Loucy (cell line): ENCODE measurements at regions not wholly inside any gene's neighbourhood (a gene's known extent, or its start where the extent isn't known, plus 50 kb on each side); places are given as distances from the start of the nearest gene placed in this dataset.

Experiments used
- H2AFZ ChIP-seq: fragments of 200-600 bp; sonication (generic); 2 replicates; pipeline ENCODE4 v1.6.0; 2016; ENCODE audit warnings: antibody characterized with exemption, mild to moderate bottlenecking, low read length, moderate library complexity
- H3F3A ChIP-seq: fragments of 200-600 bp; 2 replicates; pipeline ENCODE4 v1.6.0; 2016; ENCODE audit warnings: antibody characterized with exemption, low read depth, mild to moderate bottlenecking
- H3K27me3 ChIP-seq: fragments of 200-600 bp; sonication (generic); 2 replicates; pipeline ENCODE4 v1.6.1; 2014; ENCODE audit warnings: low read length, mild to moderate bottlenecking; ENCODE audit not compliant: insufficient read depth, poor library complexity, severe bottlenecking
- H3K36me3 ChIP-seq: fragments of 200-600 bp; sonication (generic); 2 replicates; pipeline ENCODE4 v1.6.1; 2016; ENCODE audit warnings: low read length; ENCODE audit not compliant: insufficient read depth
- H3K4me1 ChIP-seq: fragments of 200-600 bp; sonication (generic); 2 replicates; pipeline ENCODE4 v1.5.1; 2014; ENCODE audit warnings: low read length, mild to moderate bottlenecking; ENCODE audit not compliant: insufficient read depth, poor library complexity, severe bottlenecking
- H3K4me2 ChIP-seq: fragments of 200-600 bp; sonication (generic); 2 replicates; pipeline ENCODE4 v1.6.0; 2014; ENCODE audit warnings: antibody characterized with exemption, low read length, low read depth, mild to moderate bottlenecking; ENCODE audit not compliant: poor library complexity, severe bottlenecking
- H3K4me3 ChIP-seq: fragments of 200-600 bp; sonication (generic); 2 replicates; pipeline ENCODE4 v1.5.1; 2014; ENCODE audit warnings: low read length, mild to moderate bottlenecking, mixed read lengths; ENCODE audit not compliant: poor library complexity, severe bottlenecking
- H3K79me2 ChIP-seq: fragments of 200-600 bp; sonication (generic); 2 replicates; pipeline ENCODE4 v1.6.1; 2014; ENCODE audit warnings: low read length; ENCODE audit not compliant: insufficient read depth
- H3K9ac ChIP-seq: fragments of 200-600 bp; sonication (generic); 2 replicates; pipeline ENCODE4 v1.6.0; 2014; ENCODE audit warnings: mild to moderate bottlenecking, low read depth, low read length, moderate library complexity; ENCODE audit not compliant: poor library complexity, severe bottlenecking
- H3K9me2 ChIP-seq: fragments of 200-600 bp; sonication (generic); replicated peaks from 2 replicates; pipeline ENCODE4 v1.6.1; 2016; ENCODE audit warnings: low read depth, low read length, mixed read lengths
- H3K9me3 ChIP-seq: fragments of 200-600 bp; sonication (generic); 2 replicates; pipeline ENCODE4 v1.6.1; 2014; ENCODE audit warnings: mild to moderate bottlenecking, antibody characterized with exemption, low read length, low read depth; ENCODE audit not compliant: insufficient read depth
- H4K20me1 ChIP-seq: fragments of 200-600 bp; sonication (generic); 2 replicates; pipeline ENCODE4 v1.6.0; 2014; ENCODE audit warnings: antibody characterized with exemption, low read length, mild to moderate bottlenecking; ENCODE audit not compliant: insufficient read depth, poor library complexity, severe bottlenecking
- CTCF ChIP-seq: fragments of 200-600 bp; sonication (generic); conservative IDR thresholded peaks from 2 replicates; pipeline ENCODE4 v1.5.1; 2014; ENCODE audit warnings: mild to moderate bottlenecking, antibody characterized with exemption, low read length
- EZH2phosphoT487 ChIP-seq: fragments of 200-600 bp; IDR thresholded peaks from 2 replicates; pipeline ENCODE4 v1.6.1; 2018; ENCODE audit warnings: antibody characterized with exemption, mild to moderate bottlenecking, moderate library complexity, borderline replicate concordance

GRCh38 chr7:33711231-33712019 is 193.9 kb upstream of the BMPER start:
- Histone ChIP-seq H3K79me2 (no peaks in the 10 kb centered on the region), H3K4me3 (no peak overlapping the region), H3K9me2 (no peaks in the 10 kb centered on the region), H3K4me2 (no peak overlapping the region), H4K20me1 (no peaks in the 10 kb centered on the region), H3K4me1 (peaks cover 16% of the 10 kb centered on the region), H3K36me3 (no peaks in the 10 kb centered on the region), H3F3A (peaks cover 7% of the 10 kb centered on the region; the same call in 1 of the 2 replicates), H2AFZ (no peak overlapping the region), H3K9me3 (no peaks in the 10 kb centered on the region), H3K27me3 (no peaks in the 10 kb centered on the region), H3K9ac (no peak overlapping the region)
- TF ChIP-seq EZH2phosphoT487 (no peak), CTCF (no peak)

DNA sequence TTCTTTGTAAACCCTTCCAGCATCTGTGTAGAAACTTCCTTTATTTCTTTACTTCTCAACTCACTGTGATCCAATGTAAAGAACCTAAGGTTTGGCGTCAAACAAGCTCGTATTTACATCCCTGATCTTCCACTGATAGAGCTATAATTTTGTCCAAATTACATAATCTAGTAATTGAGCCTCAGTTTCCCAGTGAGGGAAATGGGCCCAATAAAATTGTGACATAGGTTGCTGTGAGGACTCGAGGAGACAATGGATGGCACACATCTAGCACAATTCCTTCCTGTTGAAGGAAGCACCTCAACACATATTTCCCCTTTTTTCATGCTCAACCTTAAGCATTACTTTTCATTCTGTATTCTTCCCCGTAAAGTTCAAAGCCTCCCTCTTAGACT is 193.3 kb upstream of the BMPER start:
- no peak overlapping the region for H3K9ac ChIP-seq
- no peak overlapping the region for H2AFZ ChIP-seq
- H3F3A ChIP-seq: peaks cover 7% of the 10 kb centered on the region; the same call in 1 of the 2 replicates
- H3K9me2 ChIP-seq: no peaks in the 10 kb centered on the region
- H3K79me2 ChIP-seq: no peaks in the 10 kb centered on the region
- no peaks in the 10 kb centered on the region for H4K20me1 ChIP-seq
- no peak overlapping the region for H3K4me2 ChIP-seq
- H3K36me3 ChIP-seq: no peaks in the 10 kb centered on the region
- no peak overlapping the region for H3K4me3 ChIP-seq
- TF ChIP-seq CTCF (no peak), EZH2phosphoT487 (no peak)
- no peaks in the 10 kb centered on the region for H3K27me3 ChIP-seq
- H3K4me1 ChIP-seq: peaks cover 10% of the 10 kb centered on the region
- no peaks in the 10 kb centered on the region for H3K9me3 ChIP-seq

- H3F3A ChIP-seq: no peaks in the 10 kb centered on the region
- H3K79me2 ChIP-seq: no peaks in the 10 kb centered on the region
- no peaks in the 10 kb centered on the region for H3K27me3 ChIP-seq
- no peak overlapping the region for H3K9ac ChIP-seq
- no peaks in the 10 kb centered on the region for H4K20me1 ChIP-seq
- no peak overlapping the region for H2AFZ ChIP-seq
- TF ChIP-seq EZH2phosphoT487 (no peak), CTCF (no peak)
- peaks cover 3% of the 10 kb centered on the region for H3K4me1 ChIP-seq
- H3K9me2 ChIP-seq: no peaks in the 10 kb centered on the region
- no peak overlapping the region for H3K4me3 ChIP-seq
- no peaks in the 10 kb centered on the region for H3K36me3 ChIP-seq
- no peaks in the 10 kb centered on the region for H3K9me3 ChIP-seq
- H3K4me2 ChIP-seq: no peak overlapping the region
These were observed 191.1 kb upstream of the BMPER start for GRCh38 chr7:33714208-33714607.
